Activated T-cell treated with anti-CD3 and anti-CD28 coated beads, Interleukin-2, amount 50 U/mL, for 24 hours (primary cell): ENCODE measurements at regions not wholly inside any gene's neighbourhood (a gene's known extent, or its start where the extent isn't known, plus 50 kb on each side); places are given as distances from the start of the nearest gene placed in this dataset.

Experiments used
- DNase-seq: peaks from one replicate; pipeline ENCODE4 v3.0.0-alpha.2; 2020
- H3K27ac Mint-ChIP-seq: 2 replicates; pipeline ENCODE4 v1.8.0; 2020; ENCODE audit warnings: mild to moderate bottlenecking, mixed read lengths
- H3K27me3 Mint-ChIP-seq: 2 replicates; pipeline ENCODE4 v1.8.0; 2020; ENCODE audit warnings: mixed read lengths
- H3K36me3 Mint-ChIP-seq: 2 replicates; pipeline ENCODE4 v1.8.0; 2020; ENCODE audit warnings: low read depth, mixed read lengths
- H3K4me1 Mint-ChIP-seq: 2 replicates; pipeline ENCODE4 v1.8.0; 2020; ENCODE audit warnings: low read depth, mixed read lengths
- H3K4me3 Mint-ChIP-seq: 2 replicates; pipeline ENCODE4 v1.8.0; 2020; ENCODE audit warnings: mild to moderate bottlenecking, moderate library complexity, mixed read lengths
- H3K9me3 Mint-ChIP-seq: 2 replicates; pipeline ENCODE4 v1.8.0; 2020; ENCODE audit warnings: mixed read lengths

DNA sequence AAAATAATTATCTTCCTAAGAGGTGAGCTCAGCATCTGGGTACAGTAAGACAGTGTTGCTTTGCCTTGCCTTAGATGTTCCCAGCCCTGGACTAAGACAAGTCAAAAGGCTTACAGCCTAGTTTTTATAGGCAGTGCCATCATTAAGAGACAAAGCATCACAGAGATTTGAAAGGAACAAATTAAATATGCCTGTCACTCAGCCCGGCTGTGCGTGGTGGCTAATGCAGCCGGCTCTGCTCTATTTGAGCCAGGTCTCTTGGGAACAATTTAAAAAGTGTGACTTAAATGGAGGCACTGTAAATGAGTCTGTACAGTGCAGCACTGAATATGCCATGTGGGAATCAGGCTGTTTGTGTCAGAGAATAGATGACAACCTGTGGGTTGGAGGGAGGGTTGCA, 1687.4 kb upstream of the FLRT2 start:
- H3K9me3 Mint-ChIP-seq: peaks cover 17% of the 10 kb centered on the region
- no peaks in the 10 kb centered on the region for H3K36me3 Mint-ChIP-seq
- H3K27ac Mint-ChIP-seq: no peak overlapping the region
- no peaks in the 10 kb centered on the region for H3K4me1 Mint-ChIP-seq
- no peaks in the 10 kb centered on the region for H3K27me3 Mint-ChIP-seq
- no peak overlapping the region for H3K4me3 Mint-ChIP-seq
- DNase-seq: no peak

GRCh38 chr14:83847102-83847501, 1682.8 kb upstream of the FLRT2 start:
- no peak for DNase-seq
- Mint-ChIP-seq H3K36me3 (no peaks in the 10 kb centered on the region), H3K27ac (no peak overlapping the region), H3K27me3 (no peaks in the 10 kb centered on the region), H3K4me1 (no peaks in the 10 kb centered on the region), H3K9me3 (peaks cover 16% of the 10 kb centered on the region), H3K4me3 (no peak overlapping the region)

GRCh38 chr14:83850092-83850491, 1679.9 kb upstream of the FLRT2 start:
- no peaks in the 10 kb centered on the region for H3K4me1 Mint-ChIP-seq
- no peak for DNase-seq
- no peaks in the 10 kb centered on the region for H3K36me3 Mint-ChIP-seq
- peaks cover 16% of the 10 kb centered on the region for H3K9me3 Mint-ChIP-seq
- no peaks in the 10 kb centered on the region for H3K27me3 Mint-ChIP-seq
- H3K4me3 Mint-ChIP-seq: no peak overlapping the region
- no peak overlapping the region for H3K27ac Mint-ChIP-seq

GRCh38 chr14:83856334-83856733, 1673.6 kb upstream of the FLRT2 start:
- Mint-ChIP-seq H3K36me3 (no peaks in the 10 kb centered on the region), H3K4me1 (no peaks in the 10 kb centered on the region), H3K9me3 (peaks cover 26% of the 10 kb centered on the region), H3K27me3 (no peaks in the 10 kb centered on the region), H3K27ac (no peak overlapping the region), H3K4me3 (no peak overlapping the region)
- no peak for DNase-seq

DNA sequence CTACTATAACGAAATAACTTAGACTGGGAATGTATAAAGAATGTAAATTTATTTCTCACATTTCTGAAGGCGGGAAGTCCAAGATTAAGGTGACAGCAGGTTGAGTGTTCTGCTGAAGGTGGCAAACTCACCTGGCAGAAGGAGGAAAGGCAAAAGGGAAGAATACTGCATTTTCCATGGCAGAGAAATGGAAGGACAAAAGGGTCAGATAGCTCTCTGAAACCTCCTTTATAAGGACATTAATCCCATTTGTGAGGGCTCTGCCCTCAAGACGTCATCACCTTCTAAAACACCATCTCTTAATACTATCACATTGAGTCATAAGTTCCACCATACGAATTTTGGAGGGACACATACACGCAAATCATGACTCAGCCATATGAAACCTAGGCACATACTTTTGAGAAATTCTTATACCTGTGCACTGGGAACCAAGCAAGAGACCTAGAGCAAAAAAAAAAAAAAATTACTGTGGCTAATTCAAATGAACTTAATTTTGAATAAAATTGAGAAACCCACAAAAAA, 1669.3 kb upstream of the FLRT2 start:
- Mint-ChIP-seq H3K27me3 (no peaks in the 10 kb centered on the region), H3K4me3 (no peak overlapping the region), H3K9me3 (peaks cover 19% of the 10 kb centered on the region), H3K36me3 (no peaks in the 10 kb centered on the region), H3K27ac (no peak overlapping the region), H3K4me1 (no peaks in the 10 kb centered on the region)
- no peak for DNase-seq

GRCh38 chr14:83863042-83863774, 1666.7 kb upstream of the FLRT2 start:
- no peaks in the 10 kb centered on the region for H3K36me3 Mint-ChIP-seq
- no peaks in the 10 kb centered on the region for H3K27me3 Mint-ChIP-seq

DNA sequence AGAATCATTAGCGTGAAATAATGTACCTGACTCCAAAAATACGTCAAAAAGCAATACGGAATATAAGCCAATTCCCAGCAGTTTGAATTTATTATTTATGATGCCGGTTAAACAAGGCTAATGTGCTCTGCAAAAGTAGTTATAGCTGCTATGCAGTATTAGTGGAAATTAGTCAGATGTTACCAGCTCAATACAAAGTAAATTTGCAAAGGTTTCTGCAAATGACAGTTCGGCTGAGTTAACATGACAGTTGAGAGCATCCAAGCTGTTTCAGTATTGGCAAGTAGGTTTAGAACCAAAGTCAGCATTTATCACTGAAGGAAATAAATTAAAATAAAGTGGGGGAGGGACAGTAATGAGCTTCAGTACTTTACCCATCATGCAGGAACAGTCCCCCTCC, 1665.8 kb upstream of the FLRT2 start:
- Mint-ChIP-seq H3K36me3 (no peaks in the 10 kb centered on the region), H3K9me3 (peaks cover 17% of the 10 kb centered on the region), H3K4me1 (no peaks in the 10 kb centered on the region), H3K4me3 (no peak overlapping the region), H3K27ac (no peak overlapping the region), H3K27me3 (no peaks in the 10 kb centered on the region)
- no peak for DNase-seq

More at GRCh38 chr14:83863042-83863774, 1666.7 kb upstream of the FLRT2 start:
- Mint-ChIP-seq H3K27ac (no peak overlapping the region), H3K4me3 (no peak overlapping the region), H3K4me1 (no peaks in the 10 kb centered on the region), H3K9me3 (peaks cover 14% of the 10 kb centered on the region)
- DNase-seq: no peak

DNA sequence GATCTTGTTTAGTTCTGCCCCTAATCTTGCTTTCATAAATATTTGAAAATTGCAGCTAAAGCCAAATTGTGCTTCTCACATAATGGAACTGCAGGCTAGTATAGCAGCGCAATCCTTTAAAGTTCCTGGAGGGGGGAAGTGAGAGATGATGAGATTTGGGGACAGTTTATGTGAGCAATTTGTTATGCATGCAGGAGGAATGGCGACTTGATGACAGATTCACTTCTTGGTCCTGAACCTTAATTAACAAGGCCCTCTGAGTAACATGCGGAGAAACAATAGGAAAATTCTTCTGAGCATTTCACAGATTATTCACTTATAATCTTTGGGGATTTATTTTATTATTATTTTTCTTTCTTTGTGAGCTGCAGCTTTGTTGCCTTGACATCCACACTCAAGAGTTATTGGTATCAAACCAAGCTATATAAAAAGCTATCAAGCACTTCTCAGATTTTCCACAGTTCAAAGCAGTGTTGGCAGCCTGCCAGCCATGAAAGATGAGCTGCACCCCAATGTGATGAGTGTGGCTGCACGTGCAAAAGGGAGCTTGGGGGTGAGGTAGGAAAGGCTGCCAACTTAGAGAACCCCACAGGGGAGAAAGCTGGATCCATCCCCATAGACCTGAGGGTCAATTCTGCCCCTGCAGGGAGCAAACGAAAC, 1662.2 kb upstream of the FLRT2 start:
- Mint-ChIP-seq H3K9me3 (peaks cover 13% of the 10 kb centered on the region), H3K27me3 (no peaks in the 10 kb centered on the region), H3K36me3 (no peaks in the 10 kb centered on the region), H3K4me3 (no peak overlapping the region), H3K4me1 (no peaks in the 10 kb centered on the region), H3K27ac (no peak overlapping the region)
- no peak for DNase-seq

DNA sequence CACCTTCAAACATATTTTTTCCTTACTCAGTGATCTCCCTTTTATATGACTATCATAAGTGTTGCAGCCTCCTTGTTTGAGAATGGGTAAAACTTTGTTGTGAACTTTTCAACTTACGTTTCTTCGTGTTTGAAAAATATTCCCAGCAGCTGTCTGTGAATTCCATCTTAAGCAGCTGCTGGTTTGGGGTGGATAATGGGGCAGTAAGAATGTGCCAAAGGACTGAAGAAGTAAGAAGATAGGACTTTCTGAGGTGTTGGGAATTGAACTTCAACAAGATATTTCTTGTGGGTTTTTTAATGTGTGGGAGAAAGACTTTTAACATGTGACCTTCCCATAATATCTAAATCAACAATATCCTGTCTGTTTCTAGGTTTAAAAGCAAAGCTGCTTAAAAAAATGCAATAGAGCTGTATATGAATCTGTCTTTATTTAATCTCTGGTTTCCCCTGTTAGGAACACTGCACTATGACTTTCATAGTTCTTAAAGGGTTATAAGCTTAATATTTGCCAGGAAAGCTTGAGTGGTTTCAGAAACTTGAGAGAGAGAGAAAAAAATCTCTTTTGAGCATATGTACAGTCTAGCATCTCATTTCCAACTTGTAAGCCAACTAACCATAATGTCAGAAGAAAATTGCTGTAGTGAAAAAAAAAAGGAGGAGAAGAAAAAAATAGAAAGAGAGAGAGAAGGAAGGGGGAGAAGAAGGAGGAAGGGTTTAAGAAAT, 1659.2 kb upstream of the FLRT2 start:
- Mint-ChIP-seq H3K36me3 (no peaks in the 10 kb centered on the region), H3K27me3 (no peaks in the 10 kb centered on the region), H3K4me3 (no peak overlapping the region), H3K27ac (no peak overlapping the region), H3K4me1 (no peaks in the 10 kb centered on the region), H3K9me3 (peaks cover 23% of the 10 kb centered on the region)
- DNase-seq: no peak

GRCh38 chr14:83873669-83874068, 1656.3 kb upstream of the FLRT2 start:
- no peaks in the 10 kb centered on the region for H3K4me1 Mint-ChIP-seq
- DNase-seq: no peak
- H3K27ac Mint-ChIP-seq: no peak overlapping the region
- H3K4me3 Mint-ChIP-seq: no peak overlapping the region
- H3K27me3 Mint-ChIP-seq: no peaks in the 10 kb centered on the region
- no peaks in the 10 kb centered on the region for H3K36me3 Mint-ChIP-seq
- H3K9me3 Mint-ChIP-seq: peaks cover 26% of the 10 kb centered on the region

DNA sequence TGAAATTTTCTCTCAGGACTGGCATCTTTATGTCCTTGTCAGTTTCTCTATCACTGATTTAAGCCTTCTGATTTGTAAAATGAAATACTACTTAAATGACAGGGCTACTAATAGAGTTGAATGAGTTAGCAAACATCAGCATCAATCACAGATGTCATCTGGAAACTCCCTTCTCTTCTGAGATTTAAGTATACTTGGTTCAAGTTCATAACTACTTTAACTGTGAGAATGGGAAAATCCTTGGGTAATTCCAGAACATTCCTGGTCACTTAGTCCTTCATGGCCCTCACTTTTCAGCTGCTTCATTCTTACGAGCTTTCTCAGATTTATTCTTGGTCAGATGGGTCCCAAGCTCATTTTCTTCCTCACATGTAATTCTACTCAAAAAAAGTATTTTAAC, 1655.3 kb upstream of the FLRT2 start:
- peaks cover 26% of the 10 kb centered on the region for H3K9me3 Mint-ChIP-seq
- H3K27ac Mint-ChIP-seq: no peak overlapping the region
- H3K36me3 Mint-ChIP-seq: no peaks in the 10 kb centered on the region
- H3K4me1 Mint-ChIP-seq: no peaks in the 10 kb centered on the region
- no peaks in the 10 kb centered on the region for H3K27me3 Mint-ChIP-seq
- H3K4me3 Mint-ChIP-seq: no peak overlapping the region
- DNase-seq: no peak

- Mint-ChIP-seq H3K4me1 (no peaks in the 10 kb centered on the region), H3K27me3 (no peaks in the 10 kb centered on the region), H3K4me3 (no peak overlapping the region), H3K9me3 (peaks cover 18% of the 10 kb centered on the region), H3K36me3 (no peaks in the 10 kb centered on the region), H3K27ac (no peak overlapping the region)
- DNase-seq: no peak
These were observed 1646.2 kb upstream of the FLRT2 start for GRCh38 chr14:83883732-83884131.

DNA sequence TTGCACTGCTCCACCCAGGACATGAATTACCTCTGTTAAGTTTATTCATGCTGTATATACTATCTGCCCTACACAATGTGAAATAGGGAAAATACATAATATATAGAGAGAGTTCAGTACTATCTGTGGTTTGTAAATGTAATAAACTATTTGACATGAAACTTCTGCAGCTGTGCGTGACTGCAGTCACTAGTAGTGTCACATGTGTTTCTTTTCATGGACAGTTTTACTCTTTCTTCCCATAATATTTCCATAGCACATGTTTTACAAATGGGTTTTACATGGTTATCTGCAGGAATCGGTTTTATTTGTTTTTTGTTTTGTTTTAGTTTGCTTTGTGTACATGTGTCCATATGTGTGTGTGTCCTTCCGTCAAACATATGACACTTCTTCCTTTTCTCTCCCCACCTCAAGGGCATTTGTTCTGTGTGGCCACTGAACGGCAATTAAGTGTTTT, 1644.1 kb upstream of the FLRT2 start:
- DNase-seq: no peak
- no peak overlapping the region for H3K27ac Mint-ChIP-seq
- H3K27me3 Mint-ChIP-seq: no peaks in the 10 kb centered on the region
- H3K9me3 Mint-ChIP-seq: peaks cover 7% of the 10 kb centered on the region
- H3K36me3 Mint-ChIP-seq: no peaks in the 10 kb centered on the region
- no peaks in the 10 kb centered on the region for H3K4me1 Mint-ChIP-seq
- no peak overlapping the region for H3K4me3 Mint-ChIP-seq

DNA sequence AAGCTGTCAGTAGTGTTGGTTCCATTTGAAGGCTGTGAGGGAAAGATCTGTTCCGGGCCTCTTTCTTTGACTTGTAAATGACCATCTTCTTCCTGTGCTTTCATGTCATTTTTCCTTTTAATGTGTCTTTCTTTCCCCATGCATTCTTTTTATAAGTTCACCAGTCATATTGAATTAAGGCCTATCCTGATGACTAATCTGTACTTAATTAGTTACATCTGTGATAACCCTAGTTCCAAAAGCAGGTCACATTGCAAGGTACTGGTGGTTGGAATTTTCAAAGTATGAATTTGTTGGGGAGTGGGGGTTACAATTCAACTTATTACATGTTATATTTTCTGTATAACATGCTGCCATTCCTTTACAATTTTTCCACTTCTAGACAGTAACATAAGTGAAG, 1642.1 kb upstream of the FLRT2 start:
- Mint-ChIP-seq H3K9me3 (no peaks in the 10 kb centered on the region), H3K27ac (no peak overlapping the region), H3K4me3 (no peak overlapping the region), H3K4me1 (no peaks in the 10 kb centered on the region), H3K27me3 (no peaks in the 10 kb centered on the region), H3K36me3 (no peaks in the 10 kb centered on the region)
- no peak for DNase-seq

- H3K36me3 Mint-ChIP-seq: no peaks in the 10 kb centered on the region
- H3K4me3 Mint-ChIP-seq: no peak overlapping the region
- no peak overlapping the region for H3K27ac Mint-ChIP-seq
- peaks cover 3% of the 10 kb centered on the region for H3K9me3 Mint-ChIP-seq
- H3K4me1 Mint-ChIP-seq: no peaks in the 10 kb centered on the region
- DNase-seq: no peak
- H3K27me3 Mint-ChIP-seq: no peaks in the 10 kb centered on the region
These were observed 1636.5 kb upstream of the FLRT2 start for GRCh38 chr14:83893447-83893846.
